Thoracic aorta (tissue), 2 donors: ENCODE measurements at regions not wholly inside any gene's neighbourhood (a gene's known extent, or its start where the extent isn't known, plus 50 kb on each side); places are given as distances from the start of the nearest gene placed in this dataset.

Source experiments
- ATAC-seq: fragments of 150-250 bp; one replicate; pipeline ENCODE4 v1.8.0; 2017; ENCODE audit warnings: low read depth; ENCODE audit not compliant: insufficient number of reproducible peaks, low FRiP score
- DNase-seq: peaks from one replicate; pipeline ENCODE4 v3.0.0-alpha.2; 2020; ENCODE audit warnings: low spot score
- H3K27ac ChIP-seq, 2 donors: fragments of 200-600 bp; sonication (generic); 1 replicate in 1 of 2; 2 replicates in 1 of 2; pipeline ENCODE4 v1.5.1; 2016; ENCODE audit warnings: mild to moderate bottlenecking in 2 of 2, moderate library complexity in 2 of 2
- H3K27me3 ChIP-seq: fragments of 200-600 bp; sonication (generic); replicated peaks from 2 replicates; pipeline ENCODE4 v1.6.0; 2016; ENCODE audit warnings: mild to moderate bottlenecking; ENCODE audit not compliant: insufficient read depth
- H3K36me3 ChIP-seq: fragments of 200-600 bp; sonication (generic); one replicate; pipeline ENCODE4 v1.5.1; 2016
- H3K4me1 ChIP-seq, 2 donors: fragments of 200-600 bp; sonication (generic); 1 replicate in 1 of 2; 2 replicates in 1 of 2; pipeline versions ENCODE4 v1.5.1 to v1.6.0; 2016; ENCODE audit warnings: low read depth in 2 of 2, mild to moderate bottlenecking in 1 of 2; ENCODE audit not compliant: control insufficient read depth in 1 of 2
- H3K4me3 ChIP-seq: fragments of 200-600 bp; sonication (generic); 2 replicates; pipeline ENCODE4 v1.5.1; 2016; ENCODE audit warnings: mild to moderate bottlenecking
- H3K9me3 ChIP-seq: fragments of 200-600 bp; sonication (generic); 2 replicates; pipeline ENCODE4 v1.5.1; 2016
- TF ChIP-seq, protein P1 (sequence below): fragments of 200-600 bp; sonication (generic); IDR thresholded peaks from one replicate; pipeline ENCODE4 v1.5.1; 2019; ENCODE audit warnings: antibody characterized with exemption

DNA sequence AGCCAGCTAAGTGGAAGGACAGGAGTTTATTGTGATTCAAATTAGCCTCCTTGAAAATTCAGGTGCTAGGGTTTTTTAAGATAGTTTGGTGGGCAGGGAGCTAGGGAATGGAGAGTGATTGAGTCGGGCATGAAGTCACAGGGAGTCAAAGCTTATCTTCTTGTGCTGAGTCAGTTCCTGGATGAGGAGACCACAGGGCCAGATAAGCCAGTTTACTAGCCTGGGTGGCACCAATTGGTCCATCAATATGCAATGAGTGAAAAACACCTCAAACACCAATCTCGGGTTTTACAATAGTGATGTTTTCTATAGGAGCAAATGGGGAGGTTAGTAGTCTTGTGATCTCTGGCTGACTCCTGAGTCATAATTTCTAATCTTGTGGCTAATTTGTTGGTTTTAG lies 165.1 kb downstream of the ABCC12 start:
- DNase-seq (no peak), ATAC-seq (no peak)
- H3K4me1 ChIP-seq: no peaks in the 10 kb centered on the region
- H3K4me3 ChIP-seq: no peak overlapping the region
- H3K36me3 ChIP-seq: no peaks in the 10 kb centered on the region
- no peaks in the 10 kb centered on the region for H3K27me3 ChIP-seq
- no peaks in the 10 kb centered on the region for H3K9me3 ChIP-seq
- TF ChIP-seq, protein P1, sequence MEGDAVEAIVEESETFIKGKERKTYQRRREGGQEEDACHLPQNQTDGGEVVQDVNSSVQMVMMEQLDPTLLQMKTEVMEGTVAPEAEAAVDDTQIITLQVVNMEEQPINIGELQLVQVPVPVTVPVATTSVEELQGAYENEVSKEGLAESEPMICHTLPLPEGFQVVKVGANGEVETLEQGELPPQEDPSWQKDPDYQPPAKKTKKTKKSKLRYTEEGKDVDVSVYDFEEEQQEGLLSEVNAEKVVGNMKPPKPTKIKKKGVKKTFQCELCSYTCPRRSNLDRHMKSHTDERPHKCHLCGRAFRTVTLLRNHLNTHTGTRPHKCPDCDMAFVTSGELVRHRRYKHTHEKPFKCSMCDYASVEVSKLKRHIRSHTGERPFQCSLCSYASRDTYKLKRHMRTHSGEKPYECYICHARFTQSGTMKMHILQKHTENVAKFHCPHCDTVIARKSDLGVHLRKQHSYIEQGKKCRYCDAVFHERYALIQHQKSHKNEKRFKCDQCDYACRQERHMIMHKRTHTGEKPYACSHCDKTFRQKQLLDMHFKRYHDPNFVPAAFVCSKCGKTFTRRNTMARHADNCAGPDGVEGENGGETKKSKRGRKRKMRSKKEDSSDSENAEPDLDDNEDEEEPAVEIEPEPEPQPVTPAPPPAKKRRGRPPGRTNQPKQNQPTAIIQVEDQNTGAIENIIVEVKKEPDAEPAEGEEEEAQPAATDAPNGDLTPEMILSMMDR: no peak
- no peak overlapping the region for H3K27ac ChIP-seq

DNA sequence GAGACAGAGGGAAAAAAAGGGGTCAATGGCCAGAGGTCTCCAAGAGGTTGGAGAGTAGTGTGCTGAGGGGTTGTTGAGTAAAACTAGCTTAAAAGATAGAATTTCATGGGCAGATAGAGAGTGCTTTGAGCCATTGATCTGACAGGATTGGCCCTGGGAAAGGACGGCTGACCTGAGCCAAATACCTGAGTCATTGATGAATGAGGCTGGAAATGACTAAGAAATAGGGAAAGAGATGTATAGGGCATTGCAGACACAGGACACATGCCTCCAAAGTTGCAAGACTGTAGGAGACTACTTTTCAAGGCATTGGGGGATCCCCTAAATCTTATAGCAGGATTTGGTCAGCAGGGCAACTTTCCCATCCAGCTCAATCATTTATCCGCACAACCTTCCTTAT lies 168.7 kb downstream of the ABCC12 start:
- DNase-seq (no peak), ATAC-seq (no peak)
- no peak overlapping the region for H3K27ac ChIP-seq
- H3K36me3 ChIP-seq: no peaks in the 10 kb centered on the region
- no peaks in the 10 kb centered on the region for H3K9me3 ChIP-seq
- H3K4me1 ChIP-seq: no peaks in the 10 kb centered on the region
- TF ChIP-seq, protein P1: no peak
- H3K27me3 ChIP-seq: no peaks in the 10 kb centered on the region
- no peak overlapping the region for H3K4me3 ChIP-seq

DNA sequence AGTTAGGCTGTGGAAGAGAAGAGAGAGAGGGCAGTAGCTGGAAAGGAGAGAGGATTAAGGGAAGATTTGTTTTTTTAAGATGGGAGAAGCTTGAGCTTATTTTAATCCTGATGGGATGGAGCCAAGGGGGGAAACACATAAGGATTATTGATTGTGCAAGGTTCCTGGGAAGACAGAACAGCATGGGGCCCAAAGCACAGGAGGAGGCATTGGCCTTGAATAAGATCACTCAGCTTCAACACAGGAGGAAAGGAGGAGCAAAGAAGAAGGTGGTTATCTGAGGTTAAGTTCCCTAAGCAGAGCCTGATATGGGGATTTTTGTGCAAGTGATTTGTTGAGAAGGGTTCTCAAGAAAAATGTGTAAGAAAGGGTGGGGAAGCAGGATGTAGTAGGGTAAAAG lies 169.8 kb downstream of the ABCC12 start:
- H3K27ac ChIP-seq: no peak overlapping the region
- H3K27me3 ChIP-seq: no peaks in the 10 kb centered on the region
- no peaks in the 10 kb centered on the region for H3K4me1 ChIP-seq
- no peak for DNase-seq
- no peak for ATAC-seq
- H3K9me3 ChIP-seq: no peaks in the 10 kb centered on the region
- TF ChIP-seq, protein P1: no peak
- H3K36me3 ChIP-seq: no peaks in the 10 kb centered on the region
- no peak overlapping the region for H3K4me3 ChIP-seq

DNA sequence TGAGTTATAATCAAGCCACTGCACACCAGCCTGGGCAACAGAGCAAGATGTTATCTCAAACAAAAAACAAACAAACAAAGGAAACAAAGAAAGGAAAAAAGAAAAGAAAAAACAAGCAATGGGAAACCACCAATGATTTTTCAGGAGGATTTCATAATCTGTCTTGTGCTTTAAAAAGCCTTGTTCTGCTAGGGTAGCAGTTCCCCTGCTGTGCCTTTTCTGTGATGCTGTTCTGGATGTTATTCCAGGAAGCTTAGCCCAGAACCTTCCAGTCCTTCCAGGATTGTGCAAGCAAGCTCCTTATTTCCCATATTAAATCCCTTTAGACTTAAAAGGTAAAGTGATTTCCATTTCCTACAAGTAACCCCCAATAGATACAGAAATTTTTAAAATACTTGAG lies 171.1 kb downstream of the ABCC12 start:
- no peaks in the 10 kb centered on the region for H3K36me3 ChIP-seq
- no peaks in the 10 kb centered on the region for H3K4me1 ChIP-seq
- H3K4me3 ChIP-seq: no peak overlapping the region
- H3K27me3 ChIP-seq: no peaks in the 10 kb centered on the region
- ATAC-seq (no peak), DNase-seq (no peak)
- TF ChIP-seq, protein P1: no peak
- H3K27ac ChIP-seq: no peak overlapping the region
- H3K9me3 ChIP-seq: no peaks in the 10 kb centered on the region

DNA sequence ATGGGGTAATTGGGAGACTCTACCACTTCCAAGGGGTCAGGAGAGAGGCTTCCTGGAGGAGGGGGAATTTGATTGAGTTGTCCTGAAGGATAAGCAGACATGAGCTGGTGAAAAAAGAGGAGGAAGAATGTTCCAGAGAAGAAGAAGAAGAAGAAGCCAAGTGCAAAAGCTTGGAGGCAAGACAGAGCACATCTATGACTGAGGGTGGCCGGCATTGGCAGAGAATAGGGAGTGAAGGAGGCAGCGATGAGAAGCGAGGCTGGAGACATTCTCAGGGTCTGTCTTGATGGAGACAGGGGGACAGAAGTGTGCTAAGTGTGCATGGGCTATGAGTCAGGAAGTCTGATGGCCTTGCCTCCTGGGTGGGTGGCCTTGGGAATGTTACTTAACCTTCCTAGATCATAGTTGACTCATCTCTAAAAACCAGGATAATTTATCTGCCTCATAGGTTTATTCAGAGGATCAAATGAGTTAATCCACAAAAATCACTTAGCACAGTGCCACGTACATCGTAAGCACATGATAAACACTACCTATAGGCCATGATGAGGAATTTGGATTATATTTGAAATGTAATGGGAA lies 171.7 kb downstream of the ABCC12 start:
- Histone ChIP-seq H3K4me1 (no peaks in the 10 kb centered on the region), H3K27ac (no peak overlapping the region), H3K4me3 (no peak overlapping the region), H3K9me3 (no peaks in the 10 kb centered on the region), H3K36me3 (no peaks in the 10 kb centered on the region), H3K27me3 (no peaks in the 10 kb centered on the region)
- TF ChIP-seq, protein P1: no peak
- no peak for DNase-seq
- no peak for ATAC-seq
